ENCODE measurements at regions not wholly inside any gene's neighbourhood (a gene's known extent, or its start where the extent isn't known, plus 50 kb on each side); places are given as distances from the start of the nearest gene placed in this dataset.

- no peaks in the 10 kb centered on the region for H3K36me3 ChIP-seq (ENCODE audit: insufficient read depth, low read length)
- H3K9ac ChIP-seq (ENCODE audit: low read depth, low read length): no peak overlapping the region
- no peaks in the 10 kb centered on the region for H3K4me1 ChIP-seq (ENCODE audit: insufficient read depth, low read length)
- H3K9me3 ChIP-seq (ENCODE audit: control insufficient read depth, insufficient read depth, low read length): no peaks in the 10 kb centered on the region
These were observed 126.4 kb upstream of the ADAMTSL1 start for GRCh38 chr9:18347386-18348082.

- Histone ChIP-seq H3K9me3 (ENCODE audit: control insufficient read depth, insufficient read depth, low read length) (no peaks in the 10 kb centered on the region), H3K36me3 (ENCODE audit: insufficient read depth, low read length) (no peaks in the 10 kb centered on the region), H3K9ac (ENCODE audit: low read depth, low read length) (no peak overlapping the region), H3K4me1 (ENCODE audit: insufficient read depth, low read length) (no peaks in the 10 kb centered on the region)
These were observed 125.9 kb upstream of the ADAMTSL1 start for GRCh38 chr9:18348083-18348475.

GRCh38 chr9:18349530-18349929, 124.4 kb upstream of the ADAMTSL1 start:
- Histone ChIP-seq H3K36me3 (ENCODE audit: insufficient read depth, low read length) (no peaks in the 10 kb centered on the region), H3K4me1 (ENCODE audit: insufficient read depth, low read length) (no peaks in the 10 kb centered on the region), H3K9me3 (ENCODE audit: control insufficient read depth, insufficient read depth, low read length) (no peaks in the 10 kb centered on the region), H3K9ac (ENCODE audit: low read depth, low read length) (no peak overlapping the region)

GRCh38 chr9:18350036-18350435, 123.9 kb upstream of the ADAMTSL1 start:
- Histone ChIP-seq H3K9ac (ENCODE audit: low read depth, low read length) (no peak overlapping the region), H3K36me3 (ENCODE audit: insufficient read depth, low read length) (no peaks in the 10 kb centered on the region), H3K9me3 (ENCODE audit: control insufficient read depth, insufficient read depth, low read length) (no peaks in the 10 kb centered on the region), H3K4me1 (ENCODE audit: insufficient read depth, low read length) (no peaks in the 10 kb centered on the region)

GRCh38 chr9:18350995-18351595, 122.9 kb upstream of the ADAMTSL1 start:
- Histone ChIP-seq H3K9ac (ENCODE audit: low read depth, low read length) (no peak overlapping the region), H3K36me3 (ENCODE audit: insufficient read depth, low read length) (no peaks in the 10 kb centered on the region), H3K9me3 (ENCODE audit: control insufficient read depth, insufficient read depth, low read length) (no peaks in the 10 kb centered on the region), H3K4me1 (ENCODE audit: insufficient read depth, low read length) (no peaks in the 10 kb centered on the region)

GRCh38 chr9:18352711-18353110, 121.2 kb upstream of the ADAMTSL1 start:
- H3K36me3 ChIP-seq (ENCODE audit: insufficient read depth, low read length): no peaks in the 10 kb centered on the region
- H3K9ac ChIP-seq (ENCODE audit: low read depth, low read length): no peak overlapping the region
- no peaks in the 10 kb centered on the region for H3K4me1 ChIP-seq (ENCODE audit: insufficient read depth, low read length)
- H3K9me3 ChIP-seq (ENCODE audit: control insufficient read depth, insufficient read depth, low read length): no peaks in the 10 kb centered on the region

GRCh38 chr9:18353473-18353872, 120.5 kb upstream of the ADAMTSL1 start:
- Histone ChIP-seq H3K9me3 (ENCODE audit: control insufficient read depth, insufficient read depth, low read length) (no peaks in the 10 kb centered on the region), H3K9ac (ENCODE audit: low read depth, low read length) (no peak overlapping the region)

GRCh38 chr9:18357321-18357720, 116.6 kb upstream of the ADAMTSL1 start:
- no peaks in the 10 kb centered on the region for H3K4me1 ChIP-seq (ENCODE audit: insufficient read depth, low read length)
- H3K9me3 ChIP-seq (ENCODE audit: control insufficient read depth, insufficient read depth, low read length): no peaks in the 10 kb centered on the region
- no peaks in the 10 kb centered on the region for H3K36me3 ChIP-seq (ENCODE audit: insufficient read depth, low read length)
- no peak overlapping the region for H3K9ac ChIP-seq (ENCODE audit: low read depth, low read length)

More at GRCh38 chr9:18353473-18353872, 120.5 kb upstream of the ADAMTSL1 start:
- H3K36me3 ChIP-seq (ENCODE audit: insufficient read depth, low read length): no peaks in the 10 kb centered on the region
- H3K4me1 ChIP-seq (ENCODE audit: insufficient read depth, low read length): no peaks in the 10 kb centered on the region

- Histone ChIP-seq H3K9me3 (ENCODE audit: control insufficient read depth, insufficient read depth, low read length) (no peaks in the 10 kb centered on the region), H3K4me1 (ENCODE audit: insufficient read depth, low read length) (no peaks in the 10 kb centered on the region), H3K36me3 (ENCODE audit: insufficient read depth, low read length) (no peaks in the 10 kb centered on the region), H3K9ac (ENCODE audit: low read depth, low read length) (no peak overlapping the region)
These were observed 115.6 kb upstream of the ADAMTSL1 start for GRCh38 chr9:18358325-18358724.

- Histone ChIP-seq H3K36me3 (ENCODE audit: insufficient read depth, low read length) (no peaks in the 10 kb centered on the region), H3K4me1 (ENCODE audit: insufficient read depth, low read length) (no peaks in the 10 kb centered on the region)
These were observed 114.6 kb upstream of the ADAMTSL1 start for GRCh38 chr9:18359335-18359734.

GRCh38 chr9:18360005-18360404, 113.9 kb upstream of the ADAMTSL1 start:
- H3K9ac ChIP-seq (ENCODE audit: low read depth, low read length): no peak overlapping the region
- H3K4me1 ChIP-seq (ENCODE audit: insufficient read depth, low read length): no peaks in the 10 kb centered on the region
- no peaks in the 10 kb centered on the region for H3K9me3 ChIP-seq (ENCODE audit: control insufficient read depth, insufficient read depth, low read length)
- no peaks in the 10 kb centered on the region for H3K36me3 ChIP-seq (ENCODE audit: insufficient read depth, low read length)

More at GRCh38 chr9:18359335-18359734, 114.6 kb upstream of the ADAMTSL1 start:
- Histone ChIP-seq H3K9ac (ENCODE audit: low read depth, low read length) (no peak overlapping the region), H3K9me3 (ENCODE audit: control insufficient read depth, insufficient read depth, low read length) (no peaks in the 10 kb centered on the region)

GRCh38 chr9:18361646-18362045, 112.3 kb upstream of the ADAMTSL1 start:
- no peaks in the 10 kb centered on the region for H3K9me3 ChIP-seq (ENCODE audit: control insufficient read depth, insufficient read depth, low read length)
- no peaks in the 10 kb centered on the region for H3K36me3 ChIP-seq (ENCODE audit: insufficient read depth, low read length)
- H3K4me1 ChIP-seq (ENCODE audit: insufficient read depth, low read length): no peaks in the 10 kb centered on the region
- H3K9ac ChIP-seq (ENCODE audit: low read depth, low read length): no peak overlapping the region

- Histone ChIP-seq H3K9me3 (ENCODE audit: control insufficient read depth, insufficient read depth, low read length) (no peaks in the 10 kb centered on the region), H3K9ac (ENCODE audit: low read depth, low read length) (no peak overlapping the region), H3K36me3 (ENCODE audit: insufficient read depth, low read length) (no peaks in the 10 kb centered on the region), H3K4me1 (ENCODE audit: insufficient read depth, low read length) (no peaks in the 10 kb centered on the region)
These were observed 111.8 kb upstream of the ADAMTSL1 start for GRCh38 chr9:18362166-18362565.

GRCh38 chr9:18362901-18363685, 110.9 kb upstream of the ADAMTSL1 start:
- Histone ChIP-seq H3K4me1 (ENCODE audit: insufficient read depth, low read length) (no peaks in the 10 kb centered on the region), H3K36me3 (ENCODE audit: insufficient read depth, low read length) (no peaks in the 10 kb centered on the region), H3K9ac (ENCODE audit: low read depth, low read length) (no peak overlapping the region), H3K9me3 (ENCODE audit: control insufficient read depth, insufficient read depth, low read length) (no peaks in the 10 kb centered on the region)

GRCh38 chr9:18365651-18366050, 108.3 kb upstream of the ADAMTSL1 start:
- H3K36me3 ChIP-seq (ENCODE audit: insufficient read depth, low read length): no peaks in the 10 kb centered on the region
- H3K9me3 ChIP-seq (ENCODE audit: control insufficient read depth, insufficient read depth, low read length): no peaks in the 10 kb centered on the region
- H3K4me1 ChIP-seq (ENCODE audit: insufficient read depth, low read length): no peaks in the 10 kb centered on the region
- no peak overlapping the region for H3K9ac ChIP-seq (ENCODE audit: low read depth, low read length)

Data from ES-I3 (cell line).